Stimulated activated CD4-positive, alpha-beta T cell treated with anti-CD3 and anti-CD28 coated beads, Interleukin-4, amount 100 ng/mL, for 24 hours (primary cell): ENCODE measurements at regions not wholly inside any gene's neighbourhood (a gene's known extent, or its start where the extent isn't known, plus 50 kb on each side); places are given as distances from the start of the nearest gene placed in this dataset.
"Not testable (repeated sequence)": the region's sequence is repeated elsewhere in the genome, so short reads cannot be mapped to it uniquely, and the experiment has no call there.

Source experiments
- DNase-seq: peaks from one replicate; pipeline ENCODE4 v3.0.0-alpha.2; 2020

GRCh38 chr3:150357923-150358607, 50.0 kb upstream of the TSC22D2 start:
- DNase-seq: no peak

DNA sequence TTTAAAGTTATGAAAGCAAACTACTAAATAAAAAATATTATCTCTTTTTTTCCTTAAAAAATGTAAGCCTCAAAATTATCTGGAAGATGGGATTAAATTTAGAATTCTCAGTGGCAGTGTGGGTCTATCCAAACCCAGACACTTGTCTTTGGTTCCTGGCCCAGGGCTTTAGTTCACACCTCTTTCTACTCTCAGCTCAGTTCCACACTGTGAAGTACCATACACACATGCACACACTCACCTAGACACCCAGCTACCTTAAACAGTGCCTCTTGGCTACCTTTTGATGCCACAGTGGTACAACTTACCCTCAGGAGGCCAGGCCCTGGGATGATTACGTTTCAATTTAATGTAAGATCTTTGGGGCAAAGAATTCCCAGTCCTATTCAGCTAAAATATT, 51.0 kb upstream of the TSC22D2 start:
- DNase-seq: no peak

DNA sequence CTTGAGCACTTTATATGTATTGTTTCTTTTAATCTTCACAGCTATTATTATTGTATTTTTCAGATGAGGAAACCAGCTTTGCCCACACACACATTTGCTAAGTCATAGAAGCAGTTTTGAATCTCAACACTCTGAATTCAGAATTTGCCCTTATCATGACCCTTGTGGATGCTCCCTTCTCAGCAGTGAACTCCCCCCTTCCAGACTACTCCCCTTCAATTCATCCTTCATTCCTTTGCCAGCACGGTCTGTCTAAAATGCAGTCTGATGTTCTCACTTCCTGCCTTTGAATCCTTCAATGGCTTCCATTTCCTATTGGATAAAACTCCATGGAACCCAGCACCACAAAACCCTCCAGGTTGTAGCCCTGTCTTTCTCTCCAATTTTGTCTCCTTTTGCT, 52.5 kb upstream of the TSC22D2 start:
- DNase-seq: no peak

DNA sequence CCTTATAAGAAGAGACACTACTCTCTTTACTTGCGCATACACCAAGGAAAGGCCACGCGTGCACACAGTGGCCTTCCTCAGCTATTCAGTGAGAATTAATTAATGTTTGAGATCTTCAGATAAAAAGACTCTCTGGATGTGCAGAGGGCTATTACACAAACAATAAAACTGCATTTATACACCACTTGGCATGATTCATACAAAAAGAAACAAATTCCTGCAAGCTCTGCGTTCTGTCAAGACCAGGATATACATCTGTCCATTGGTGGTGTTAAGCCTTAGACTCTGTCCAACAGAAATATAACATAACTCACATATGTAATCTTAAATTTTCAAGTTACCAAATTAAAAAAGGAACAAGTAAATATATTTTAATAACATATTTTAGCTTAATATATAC, 55.2 kb upstream of the TSC22D2 start:
- no peak for DNase-seq

GRCh38 chr3:150351398-150351797, 56.7 kb upstream of the TSC22D2 start:
- DNase-seq: no peak

GRCh38 chr3:150349314-150350097, 58.6 kb upstream of the TSC22D2 start:
- DNase-seq: no peak

DNA sequence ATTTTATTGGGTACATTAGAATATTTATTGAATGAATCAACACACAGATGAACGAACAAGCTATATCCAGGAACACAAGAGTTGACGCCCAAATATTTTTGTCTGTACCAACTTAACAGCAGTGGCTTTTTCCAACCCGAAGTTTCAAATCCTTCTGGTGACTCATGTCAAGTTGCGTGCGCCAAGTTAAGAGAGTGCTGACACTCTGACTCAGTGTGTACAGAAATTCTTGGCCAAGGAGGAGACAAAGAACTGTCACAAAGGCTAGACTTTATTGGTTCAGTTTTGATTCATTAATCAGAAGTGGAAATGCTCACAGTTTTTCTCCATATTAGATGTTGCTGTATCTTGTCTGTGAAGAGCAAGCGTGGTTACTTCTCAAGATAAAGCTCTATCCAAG, 59.6 kb upstream of the TSC22D2 start:
- no peak for DNase-seq

- no peak for DNase-seq
These were observed 60.9 kb upstream of the TSC22D2 start for GRCh38 chr3:150346981-150347863.

- no peak for DNase-seq
These were observed 61.8 kb upstream of the TSC22D2 start for GRCh38 chr3:150346266-150346665.

- no peak for DNase-seq
These were observed 63.0 kb upstream of the TSC22D2 start for GRCh38 chr3:150345021-150345538.

GRCh38 chr3:150344079-150344759, 63.9 kb upstream of the TSC22D2 start:
- no peak for DNase-seq

- no peak for DNase-seq
These were observed 65.1 kb upstream of the TSC22D2 start for GRCh38 chr3:150342896-150343467.

GRCh38 chr3:150341891-150342290, 66.2 kb upstream of the TSC22D2 start:
- DNase-seq: no peak

DNA sequence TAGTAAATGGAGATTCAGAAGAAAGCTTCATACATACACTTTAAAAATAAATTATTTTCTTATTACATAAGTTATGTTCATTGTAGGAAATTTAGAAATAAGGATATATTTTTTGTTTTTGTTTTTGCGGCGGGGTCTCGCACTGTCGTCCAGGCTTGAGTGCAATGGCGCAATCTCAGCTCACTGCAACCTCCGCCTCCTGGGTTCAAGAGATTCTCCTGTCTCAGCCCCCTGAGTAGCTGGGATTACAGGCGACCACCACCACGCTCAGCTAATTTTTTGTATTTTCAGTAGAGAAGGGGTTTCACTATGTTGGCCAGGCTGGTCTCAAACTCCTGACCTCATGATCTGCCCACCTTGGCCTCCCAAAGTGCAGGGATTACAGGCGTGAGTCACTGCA, 71.7 kb upstream of the TSC22D2 start:
- DNase-seq: not testable (repeated sequence)

DNA sequence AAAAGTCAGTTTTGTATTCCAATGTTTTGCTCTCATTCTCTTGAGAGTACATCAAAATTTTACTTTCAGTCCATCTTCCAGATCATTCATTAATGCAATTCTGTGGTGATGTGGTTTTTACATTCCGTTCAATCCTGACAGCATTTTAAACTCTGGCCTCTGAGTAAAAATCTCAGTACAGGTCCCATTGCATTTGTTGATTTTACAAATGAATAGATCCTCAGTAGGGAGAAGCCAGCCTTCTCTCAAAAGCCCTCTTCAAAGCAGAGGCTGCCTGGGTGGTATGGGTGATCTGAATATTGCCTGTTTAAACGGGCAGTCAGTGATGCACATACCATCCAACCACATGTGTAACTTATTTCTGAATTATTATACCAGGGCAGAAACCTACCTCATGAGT, 72.5 kb upstream of the TSC22D2 start:
- DNase-seq: no peak

DNA sequence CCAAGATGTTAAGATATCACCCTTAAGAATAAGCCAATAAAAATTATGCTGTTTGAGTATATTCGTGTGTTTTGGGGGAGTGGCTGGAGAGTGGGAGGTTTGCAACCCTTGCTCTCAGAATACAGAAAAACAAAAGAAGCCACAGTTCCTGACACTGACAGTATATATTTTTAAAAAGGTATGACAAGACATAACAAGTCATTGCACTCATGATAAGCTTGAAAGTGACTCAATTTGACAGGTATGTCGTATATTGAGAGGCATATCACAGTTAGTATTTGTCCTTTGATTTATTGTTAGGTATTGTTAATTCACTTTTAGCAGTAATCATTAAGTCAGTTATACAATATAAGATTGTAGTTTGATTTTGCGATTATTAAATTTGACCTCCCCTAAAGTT, 73.1 kb upstream of the TSC22D2 start:
- DNase-seq: no peak

GRCh38 chr3:150333477-150333876, 74.6 kb upstream of the TSC22D2 start:
- DNase-seq: no peak

- no peak for DNase-seq
These were observed 76.0 kb upstream of the TSC22D2 start for GRCh38 chr3:150331978-150332568.

GRCh38 chr3:150330872-150331271, 77.2 kb upstream of the TSC22D2 start:
- DNase-seq: no peak

GRCh38 chr3:150330174-150330573, 77.9 kb upstream of the TSC22D2 start:
- DNase-seq: no peak

- DNase-seq: no peak
These were observed 78.7 kb upstream of the TSC22D2 start for GRCh38 chr3:150329408-150329807.

- no peak for DNase-seq
These were observed 79.5 kb upstream of the TSC22D2 start for GRCh38 chr3:150328654-150329040.
